Suprapubic skin (tissue), 4 donors: ENCODE measurements at regions not wholly inside any gene's neighbourhood (a gene's known extent, or its start where the extent isn't known, plus 50 kb on each side); places are given as distances from the start of the nearest gene placed in this dataset.

Source experiments
- EP300 ChIP-seq: sonication (generic); formaldehyde crosslinking; IDR thresholded peaks from one replicate; pipeline ENCODE4 v1.6.1; 2017; ENCODE audit warnings: antibody characterized with exemption
- POLR2A ChIP-seq, 2 donors: fragments of 450-650 bp; IDR thresholded peaks; one replicate each; pipeline ENCODE4 v1.6.1; 2017; ENCODE audit warnings: antibody characterized with exemption in 2 of 2, mild to moderate bottlenecking in 2 of 2, moderate library complexity in 2 of 2
- POLR2AphosphoS5 ChIP-seq, 3 donors: sonication (generic); formaldehyde crosslinking; IDR thresholded peaks; one replicate each; pipeline ENCODE4 v1.6.1; 2017; ENCODE audit warnings: antibody characterized with exemption in 3 of 3
- TF ChIP-seq, protein P1 (sequence below), 2 donors: fragments of 200-600 bp in 1 of 2; fragments of 450-650 bp in 1 of 2; sonication (generic) in 1 of 2; IDR thresholded peaks; one replicate each; pipeline ENCODE4 v1.5.1; 2016 to 2019; ENCODE audit warnings: antibody characterized with exemption in 2 of 2, mild to moderate bottlenecking in 1 of 2, moderate library complexity in 1 of 2

DNA sequence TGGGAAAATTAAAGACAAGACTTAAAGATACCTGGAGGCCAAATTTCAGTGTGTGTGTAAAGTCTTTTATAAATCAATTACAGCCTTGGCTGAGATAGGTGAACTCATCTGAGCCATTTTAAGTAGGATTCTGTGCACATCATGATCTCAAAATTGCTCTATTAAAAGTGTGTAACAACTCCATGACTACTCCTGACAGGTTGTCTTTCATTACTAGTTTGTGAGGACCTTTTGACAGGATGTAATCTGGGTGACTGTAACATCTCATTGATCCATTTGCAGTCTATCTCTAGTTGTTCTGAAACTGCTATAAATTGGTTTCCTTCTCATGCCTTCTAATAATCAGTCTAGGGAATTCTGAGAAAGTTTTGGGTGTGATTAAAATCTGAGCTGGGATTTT is 753.3 kb downstream of the SLITRK5 start:
- TF ChIP-seq, protein P1, sequence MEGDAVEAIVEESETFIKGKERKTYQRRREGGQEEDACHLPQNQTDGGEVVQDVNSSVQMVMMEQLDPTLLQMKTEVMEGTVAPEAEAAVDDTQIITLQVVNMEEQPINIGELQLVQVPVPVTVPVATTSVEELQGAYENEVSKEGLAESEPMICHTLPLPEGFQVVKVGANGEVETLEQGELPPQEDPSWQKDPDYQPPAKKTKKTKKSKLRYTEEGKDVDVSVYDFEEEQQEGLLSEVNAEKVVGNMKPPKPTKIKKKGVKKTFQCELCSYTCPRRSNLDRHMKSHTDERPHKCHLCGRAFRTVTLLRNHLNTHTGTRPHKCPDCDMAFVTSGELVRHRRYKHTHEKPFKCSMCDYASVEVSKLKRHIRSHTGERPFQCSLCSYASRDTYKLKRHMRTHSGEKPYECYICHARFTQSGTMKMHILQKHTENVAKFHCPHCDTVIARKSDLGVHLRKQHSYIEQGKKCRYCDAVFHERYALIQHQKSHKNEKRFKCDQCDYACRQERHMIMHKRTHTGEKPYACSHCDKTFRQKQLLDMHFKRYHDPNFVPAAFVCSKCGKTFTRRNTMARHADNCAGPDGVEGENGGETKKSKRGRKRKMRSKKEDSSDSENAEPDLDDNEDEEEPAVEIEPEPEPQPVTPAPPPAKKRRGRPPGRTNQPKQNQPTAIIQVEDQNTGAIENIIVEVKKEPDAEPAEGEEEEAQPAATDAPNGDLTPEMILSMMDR (IDR thresholded peaks at IDR 0.05), result no peak
- TF ChIP-seq POLR2A (IDR thresholded peaks at IDR 0.05), result no peak
- no peak for TF ChIP-seq EP300
- no peak for TF ChIP-seq POLR2AphosphoS5 (IDR thresholded peaks at IDR 0.05)
